ENCODE measurements at regions not wholly inside any gene's neighbourhood (a gene's known extent, or its start where the extent isn't known, plus 50 kb on each side); places are given as distances from the start of the nearest gene placed in this dataset.

DNA sequence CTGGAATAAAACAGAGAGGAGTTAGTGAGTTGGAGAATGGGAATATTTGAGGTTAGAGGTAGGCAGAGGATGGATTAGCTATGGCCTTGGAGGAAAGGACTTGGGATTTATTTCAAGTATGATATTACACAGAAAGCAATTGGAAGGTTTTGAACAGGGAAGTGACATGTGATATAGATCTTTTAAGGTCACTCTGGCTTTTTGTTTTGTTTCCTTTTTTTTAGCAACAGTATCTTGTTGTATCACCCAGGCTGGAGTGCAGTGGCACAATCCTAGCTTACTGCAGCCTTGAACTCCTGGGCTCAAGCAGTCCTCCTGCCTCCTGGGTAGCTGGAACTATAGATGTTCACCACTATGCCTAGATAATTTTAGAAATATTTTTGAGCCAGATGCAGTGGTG is 190.3 kb downstream of the UTRN start:
- Histone ChIP-seq H3K4me1 (no peaks in the 10 kb centered on the region), H3K27me3 (no peaks in the 10 kb centered on the region), H3K4me3 (ENCODE audit: low read depth, low read length) (no peak overlapping the region), H3K9me3 (no peaks in the 10 kb centered on the region), H3K36me3 (no peaks in the 10 kb centered on the region)
- TF ChIP-seq, protein P1, sequence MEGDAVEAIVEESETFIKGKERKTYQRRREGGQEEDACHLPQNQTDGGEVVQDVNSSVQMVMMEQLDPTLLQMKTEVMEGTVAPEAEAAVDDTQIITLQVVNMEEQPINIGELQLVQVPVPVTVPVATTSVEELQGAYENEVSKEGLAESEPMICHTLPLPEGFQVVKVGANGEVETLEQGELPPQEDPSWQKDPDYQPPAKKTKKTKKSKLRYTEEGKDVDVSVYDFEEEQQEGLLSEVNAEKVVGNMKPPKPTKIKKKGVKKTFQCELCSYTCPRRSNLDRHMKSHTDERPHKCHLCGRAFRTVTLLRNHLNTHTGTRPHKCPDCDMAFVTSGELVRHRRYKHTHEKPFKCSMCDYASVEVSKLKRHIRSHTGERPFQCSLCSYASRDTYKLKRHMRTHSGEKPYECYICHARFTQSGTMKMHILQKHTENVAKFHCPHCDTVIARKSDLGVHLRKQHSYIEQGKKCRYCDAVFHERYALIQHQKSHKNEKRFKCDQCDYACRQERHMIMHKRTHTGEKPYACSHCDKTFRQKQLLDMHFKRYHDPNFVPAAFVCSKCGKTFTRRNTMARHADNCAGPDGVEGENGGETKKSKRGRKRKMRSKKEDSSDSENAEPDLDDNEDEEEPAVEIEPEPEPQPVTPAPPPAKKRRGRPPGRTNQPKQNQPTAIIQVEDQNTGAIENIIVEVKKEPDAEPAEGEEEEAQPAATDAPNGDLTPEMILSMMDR (IDR thresholded peaks at IDR 0.05; ENCODE audit: low read depth, low read length): no peak
- no peak for DNase-seq

DNA sequence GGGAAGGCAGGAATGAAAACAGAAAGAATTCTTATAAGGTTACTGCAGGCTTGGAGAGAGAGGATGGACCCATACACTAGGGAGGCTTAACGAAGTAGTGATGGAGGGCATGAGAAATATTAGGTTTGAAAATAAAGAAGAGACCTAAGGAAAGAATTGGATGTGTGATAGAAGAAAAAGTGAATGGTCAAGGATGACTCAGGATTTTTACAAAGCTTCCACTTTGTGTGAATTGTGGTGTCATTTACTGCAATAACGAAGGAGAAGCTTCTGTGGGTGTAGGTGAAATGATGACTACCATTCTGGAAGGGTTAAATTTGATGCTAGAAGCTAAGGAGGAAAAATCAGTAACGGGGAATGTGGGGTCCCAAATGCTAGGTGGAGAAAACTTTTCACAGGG is 191.2 kb downstream of the UTRN start:
- Histone ChIP-seq H3K36me3 (no peaks in the 10 kb centered on the region), H3K4me1 (no peaks in the 10 kb centered on the region), H3K9me3 (no peaks in the 10 kb centered on the region), H3K27me3 (no peaks in the 10 kb centered on the region), H3K4me3 (ENCODE audit: low read depth, low read length) (no peak overlapping the region)
- DNase-seq: no peak
- TF ChIP-seq, protein P1 (IDR thresholded peaks at IDR 0.05; ENCODE audit: low read depth, low read length): no peak

DNA sequence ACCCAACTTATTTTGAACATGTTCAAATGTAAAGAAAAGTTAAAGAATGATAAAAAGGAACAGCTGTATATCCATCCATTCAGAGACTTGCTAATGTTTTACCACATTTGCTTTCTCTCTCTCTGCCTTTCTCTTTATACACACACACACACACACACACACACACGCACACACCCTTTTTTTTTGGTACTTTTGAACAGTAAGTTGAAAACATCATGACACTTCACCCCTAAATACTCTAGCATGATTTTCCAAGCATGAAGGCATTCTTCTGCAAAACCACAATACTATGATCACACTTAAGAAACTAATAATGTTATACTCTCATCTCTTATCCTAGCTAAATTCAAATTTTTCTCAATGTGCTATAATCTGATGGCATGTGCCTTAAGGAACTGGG is 192.3 kb downstream of the UTRN start:
- Histone ChIP-seq H3K9me3 (no peaks in the 10 kb centered on the region), H3K4me3 (ENCODE audit: low read depth, low read length) (no peak overlapping the region), H3K36me3 (no peaks in the 10 kb centered on the region), H3K4me1 (no peaks in the 10 kb centered on the region), H3K27me3 (no peaks in the 10 kb centered on the region)
- DNase-seq: no peak
- TF ChIP-seq, protein P1 (IDR thresholded peaks at IDR 0.05; ENCODE audit: low read depth, low read length): no peak

DNA sequence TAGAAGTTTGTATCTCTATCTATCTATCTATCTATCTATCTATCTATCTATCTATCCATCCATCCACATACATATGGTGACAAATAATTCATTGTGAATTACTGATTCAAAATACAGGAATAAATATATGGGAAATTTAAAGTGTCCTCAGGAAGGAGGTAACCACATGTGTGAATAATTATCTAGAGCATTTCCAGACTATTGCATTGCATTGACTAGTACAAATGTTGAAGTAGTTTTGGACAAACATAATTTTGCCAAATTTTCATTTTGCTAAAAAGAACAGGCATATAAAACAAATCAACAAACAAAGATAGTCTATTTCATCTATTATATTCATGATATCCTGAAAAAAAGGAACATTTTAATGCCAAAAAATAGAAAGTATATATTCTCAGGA is 192.7 kb downstream of the UTRN start:
- Histone ChIP-seq H3K4me1 (no peaks in the 10 kb centered on the region), H3K27me3 (no peaks in the 10 kb centered on the region), H3K9me3 (no peaks in the 10 kb centered on the region), H3K4me3 (ENCODE audit: low read depth, low read length) (no peak overlapping the region), H3K36me3 (no peaks in the 10 kb centered on the region)
- DNase-seq: no peak
- TF ChIP-seq, protein P1 (IDR thresholded peaks at IDR 0.05; ENCODE audit: low read depth, low read length): no peak

DNA sequence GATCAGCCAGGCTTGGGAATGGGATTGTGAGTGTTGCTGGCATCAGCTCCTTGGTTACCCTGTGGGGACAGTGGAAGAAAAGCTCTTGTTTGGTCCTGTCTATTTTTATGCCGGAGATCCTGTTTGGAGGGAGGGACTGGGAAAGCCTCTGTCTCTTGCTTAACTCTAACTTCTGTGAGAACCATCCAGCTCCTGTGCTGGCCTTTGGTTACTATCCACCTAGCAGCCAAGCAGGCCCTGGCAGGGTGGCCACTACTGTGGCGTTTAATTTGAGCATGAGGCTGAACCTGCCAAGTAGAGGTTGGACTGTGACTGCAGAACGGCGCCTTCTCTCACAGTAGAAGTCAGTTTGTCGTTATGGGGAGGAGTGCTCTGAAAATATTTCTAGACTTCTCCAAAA is 193.3 kb downstream of the UTRN start:
- DNase-seq: no peak
- Histone ChIP-seq H3K4me3 (ENCODE audit: low read depth, low read length) (no peak overlapping the region), H3K36me3 (no peaks in the 10 kb centered on the region), H3K9me3 (no peaks in the 10 kb centered on the region), H3K27me3 (no peaks in the 10 kb centered on the region), H3K4me1 (no peaks in the 10 kb centered on the region)
- TF ChIP-seq, protein P1 (IDR thresholded peaks at IDR 0.05; ENCODE audit: low read depth, low read length): no peak

DNA sequence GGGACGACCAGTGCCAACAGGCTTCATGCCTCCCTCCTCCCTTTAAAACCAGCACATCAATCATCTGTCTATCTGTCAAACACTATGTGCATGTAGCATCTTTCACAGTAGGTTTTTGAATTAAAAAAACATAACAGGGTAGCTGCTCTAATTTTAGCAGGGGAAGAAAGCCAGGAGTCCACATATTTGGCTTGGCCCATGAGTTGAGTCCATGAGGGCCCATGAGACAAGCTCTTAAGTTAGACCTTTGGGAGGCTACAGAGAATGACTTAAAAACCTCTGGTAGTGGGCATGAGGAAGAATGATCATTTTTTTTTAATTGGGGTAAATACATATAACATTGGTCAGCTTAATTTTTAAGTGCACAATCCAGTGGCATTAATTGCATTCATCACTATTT is 194.9 kb downstream of the UTRN start:
- Histone ChIP-seq H3K4me1 (no peaks in the 10 kb centered on the region), H3K4me3 (ENCODE audit: low read depth, low read length) (no peak overlapping the region), H3K36me3 (no peaks in the 10 kb centered on the region), H3K9me3 (no peaks in the 10 kb centered on the region), H3K27me3 (no peaks in the 10 kb centered on the region)
- DNase-seq: no peak
- TF ChIP-seq, protein P1 (IDR thresholded peaks at IDR 0.05; ENCODE audit: low read depth, low read length): no peak
